Astrocyte of the cerebellum (primary cell): ENCODE measurements at regions not wholly inside any gene's neighbourhood (a gene's known extent, or its start where the extent isn't known, plus 50 kb on each side); places are given as distances from the start of the nearest gene placed in this dataset.

Source experiments
- DNase-seq: peaks from one replicate; pipeline ENCODE4 v3.0.0-alpha.2; 2011; ENCODE audit warnings: low read depth
- H3K4me3 ChIP-seq: 2 replicates; pipeline ENCODE4 v1.5.1; 2011; ENCODE audit warnings: mild to moderate bottlenecking, low read depth, low read length, moderate library complexity
- in situ Hi-C: cut with HindIII; loops from 2 replicates; pipeline ENCODE4 v1.10.0; 2017; ENCODE audit warnings: low sequenced_read_pairs
- TF ChIP-seq, protein P1 (sequence below): IDR thresholded peaks from 2 replicates; pipeline ENCODE4 v1.5.1; 2012; ENCODE audit warnings: low read length, low read depth, moderate library complexity, mild to moderate bottlenecking; ENCODE audit errors: missing control alignments

GRCh38 chr2:66828876-66829275 is 394.0 kb downstream of the MEIS1 start:
- no peak overlapping the region for H3K4me3 ChIP-seq
- in situ Hi-C loops = no loop called here
- TF ChIP-seq, protein P1, sequence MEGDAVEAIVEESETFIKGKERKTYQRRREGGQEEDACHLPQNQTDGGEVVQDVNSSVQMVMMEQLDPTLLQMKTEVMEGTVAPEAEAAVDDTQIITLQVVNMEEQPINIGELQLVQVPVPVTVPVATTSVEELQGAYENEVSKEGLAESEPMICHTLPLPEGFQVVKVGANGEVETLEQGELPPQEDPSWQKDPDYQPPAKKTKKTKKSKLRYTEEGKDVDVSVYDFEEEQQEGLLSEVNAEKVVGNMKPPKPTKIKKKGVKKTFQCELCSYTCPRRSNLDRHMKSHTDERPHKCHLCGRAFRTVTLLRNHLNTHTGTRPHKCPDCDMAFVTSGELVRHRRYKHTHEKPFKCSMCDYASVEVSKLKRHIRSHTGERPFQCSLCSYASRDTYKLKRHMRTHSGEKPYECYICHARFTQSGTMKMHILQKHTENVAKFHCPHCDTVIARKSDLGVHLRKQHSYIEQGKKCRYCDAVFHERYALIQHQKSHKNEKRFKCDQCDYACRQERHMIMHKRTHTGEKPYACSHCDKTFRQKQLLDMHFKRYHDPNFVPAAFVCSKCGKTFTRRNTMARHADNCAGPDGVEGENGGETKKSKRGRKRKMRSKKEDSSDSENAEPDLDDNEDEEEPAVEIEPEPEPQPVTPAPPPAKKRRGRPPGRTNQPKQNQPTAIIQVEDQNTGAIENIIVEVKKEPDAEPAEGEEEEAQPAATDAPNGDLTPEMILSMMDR = no peak
- no peak for DNase-seq

DNA sequence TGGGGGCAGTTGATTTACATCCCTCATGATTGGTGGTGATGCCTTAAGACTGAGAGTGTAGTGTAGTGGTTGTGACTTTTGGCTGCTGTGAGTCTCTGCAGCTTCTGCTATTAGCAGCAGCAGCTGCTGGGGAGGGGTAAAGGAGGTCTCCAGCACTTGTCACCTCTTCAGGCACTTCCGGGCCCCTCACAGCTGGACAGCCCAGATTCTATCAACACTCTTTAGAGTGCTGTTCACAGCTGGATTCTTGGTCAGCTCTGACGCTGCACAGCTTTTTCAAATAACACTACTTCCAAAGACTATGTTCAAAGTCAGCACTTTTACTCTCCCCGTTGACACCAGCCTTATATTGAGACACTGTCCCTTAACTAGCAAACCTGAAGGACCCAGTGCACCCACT is 396.0 kb downstream of the MEIS1 start:
- no peak overlapping the region for H3K4me3 ChIP-seq
- in situ Hi-C loops = no loop called here
- TF ChIP-seq, protein P1 = no peak
- DNase-seq = no peak

DNA sequence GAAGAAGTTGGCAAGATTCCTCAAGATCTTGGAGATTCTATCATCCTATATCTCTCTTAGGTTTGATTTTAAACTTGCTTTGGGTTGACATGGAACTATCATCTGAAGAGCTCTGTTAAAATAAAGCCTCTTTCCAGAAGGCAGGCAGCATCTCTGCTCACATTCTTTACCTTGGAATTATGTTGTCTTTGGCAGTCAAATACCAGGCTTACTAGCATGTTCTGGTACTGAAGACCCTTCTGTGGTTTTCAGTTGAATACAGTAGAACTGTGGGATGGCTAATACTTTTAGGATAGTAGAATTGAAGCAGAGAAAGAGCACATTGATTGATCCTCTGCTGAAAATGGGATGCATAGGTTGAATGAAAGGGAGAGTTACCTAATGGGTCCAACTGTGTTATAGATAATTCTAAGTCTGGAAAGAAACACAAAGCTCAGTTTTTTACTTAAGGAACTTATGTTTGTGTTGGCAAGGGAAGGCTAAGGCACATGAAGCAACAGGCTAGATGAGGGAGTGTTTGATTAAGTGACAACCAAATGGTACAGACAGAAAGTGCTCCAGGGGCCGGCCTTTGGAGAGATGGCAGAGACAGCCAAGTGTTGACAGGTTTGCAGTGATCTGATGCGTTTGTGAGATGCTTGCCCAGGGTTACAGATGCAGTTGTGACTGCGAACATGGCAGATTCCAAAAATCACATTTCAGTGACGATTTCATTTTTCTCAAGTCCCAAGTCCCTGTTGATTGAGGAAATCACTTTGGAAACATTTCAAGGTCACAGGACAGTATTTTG is 397.9 kb downstream of the MEIS1 start:
- DNase-seq = no peak
- H3K4me3 ChIP-seq = no peak overlapping the region
- TF ChIP-seq, protein P1 = no peak
- in situ Hi-C loops = no loop called here

GRCh38 chr2:66834859-66835258 is 399.9 kb downstream of the MEIS1 start:
- TF ChIP-seq, protein P1 = no peak
- no peak overlapping the region for H3K4me3 ChIP-seq
- DNase-seq = no peak
- in situ Hi-C loops = no loop called here

DNA sequence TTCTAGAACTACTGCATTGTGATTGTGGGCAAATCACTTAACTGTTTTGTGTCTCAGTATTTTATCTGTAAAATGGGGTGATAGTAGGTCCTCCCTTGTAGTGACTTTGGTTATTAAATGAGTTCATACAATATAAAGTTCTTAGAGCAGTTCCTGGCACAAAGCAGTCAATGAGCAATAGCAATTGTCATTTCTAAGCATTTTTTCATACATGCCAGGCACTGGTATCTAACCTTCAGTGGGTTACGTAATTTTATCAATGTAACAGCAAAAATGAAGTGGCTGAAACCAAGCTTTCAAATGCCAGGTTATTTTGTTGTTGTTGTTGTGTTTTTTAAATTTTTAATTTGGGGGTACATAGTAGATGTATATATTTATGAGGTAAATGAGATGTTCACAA is 401.9 kb downstream of the MEIS1 start:
- no peak overlapping the region for H3K4me3 ChIP-seq
- TF ChIP-seq, protein P1 = no peak
- in situ Hi-C loops = no loop called here
- DNase-seq = no peak

DNA sequence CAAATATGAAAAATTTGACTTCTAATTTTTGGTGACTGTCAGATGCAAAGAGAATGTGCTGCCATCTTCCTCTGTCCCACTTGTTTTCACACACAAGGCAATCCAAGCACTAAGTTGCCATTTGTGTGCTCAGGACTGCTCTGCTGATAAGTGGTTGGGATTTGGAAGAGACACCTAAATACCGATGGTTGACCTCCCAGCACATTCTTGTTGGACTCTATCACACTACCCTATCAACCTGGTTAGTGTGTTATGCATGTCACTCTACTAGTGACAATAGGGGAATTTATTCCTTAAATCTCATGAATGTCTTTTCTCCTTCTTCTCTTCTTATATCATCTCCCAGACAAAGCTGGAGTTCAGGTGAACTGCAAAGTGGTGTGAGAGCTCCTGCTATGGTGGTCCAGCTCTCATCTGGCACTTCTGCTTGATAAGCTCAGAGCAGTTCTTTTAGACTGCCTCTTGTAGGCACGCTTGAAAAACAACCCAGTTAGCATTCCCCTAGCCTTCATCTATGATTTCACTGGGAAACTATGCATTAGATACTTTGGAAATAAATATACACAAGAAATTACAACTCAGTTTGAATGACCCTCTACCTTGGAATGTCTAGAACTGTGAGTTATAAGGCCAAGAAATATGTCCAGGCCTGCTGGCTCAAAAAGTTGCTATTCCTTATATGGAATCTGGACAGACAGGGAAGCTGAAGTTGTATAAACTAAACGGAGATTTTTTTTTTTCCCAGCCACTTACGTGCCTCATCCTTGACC is 404.8 kb downstream of the MEIS1 start:
- DNase-seq = peak; percentile 88
- TF ChIP-seq, protein P1 = no peak
- in situ Hi-C loops = no loop called here
- no peak overlapping the region for H3K4me3 ChIP-seq
